Loucy (cell line): ENCODE measurements at regions not wholly inside any gene's neighbourhood (a gene's known extent, or its start where the extent isn't known, plus 50 kb on each side); places are given as distances from the start of the nearest gene placed in this dataset.

Experiments
- H2AFZ ChIP-seq: fragments of 200-600 bp; sonication (generic); 2 replicates; pipeline ENCODE4 v1.6.0; 2016; ENCODE audit warnings: antibody characterized with exemption, mild to moderate bottlenecking, low read length, moderate library complexity
- H3F3A ChIP-seq: fragments of 200-600 bp; 2 replicates; pipeline ENCODE4 v1.6.0; 2016; ENCODE audit warnings: antibody characterized with exemption, low read depth, mild to moderate bottlenecking
- H3K27me3 ChIP-seq: fragments of 200-600 bp; sonication (generic); 2 replicates; pipeline ENCODE4 v1.6.1; 2014; ENCODE audit warnings: low read length, mild to moderate bottlenecking; ENCODE audit not compliant: insufficient read depth, poor library complexity, severe bottlenecking
- H3K36me3 ChIP-seq: fragments of 200-600 bp; sonication (generic); 2 replicates; pipeline ENCODE4 v1.6.1; 2016; ENCODE audit warnings: low read length; ENCODE audit not compliant: insufficient read depth
- H3K4me1 ChIP-seq: fragments of 200-600 bp; sonication (generic); 2 replicates; pipeline ENCODE4 v1.5.1; 2014; ENCODE audit warnings: low read length, mild to moderate bottlenecking; ENCODE audit not compliant: insufficient read depth, poor library complexity, severe bottlenecking
- H3K4me2 ChIP-seq: fragments of 200-600 bp; sonication (generic); 2 replicates; pipeline ENCODE4 v1.6.0; 2014; ENCODE audit warnings: antibody characterized with exemption, low read length, low read depth, mild to moderate bottlenecking; ENCODE audit not compliant: poor library complexity, severe bottlenecking
- H3K4me3 ChIP-seq: fragments of 200-600 bp; sonication (generic); 2 replicates; pipeline ENCODE4 v1.5.1; 2014; ENCODE audit warnings: low read length, mild to moderate bottlenecking, mixed read lengths; ENCODE audit not compliant: poor library complexity, severe bottlenecking
- H3K79me2 ChIP-seq: fragments of 200-600 bp; sonication (generic); 2 replicates; pipeline ENCODE4 v1.6.1; 2014; ENCODE audit warnings: low read length; ENCODE audit not compliant: insufficient read depth
- H3K9ac ChIP-seq: fragments of 200-600 bp; sonication (generic); 2 replicates; pipeline ENCODE4 v1.6.0; 2014; ENCODE audit warnings: mild to moderate bottlenecking, low read depth, low read length, moderate library complexity; ENCODE audit not compliant: poor library complexity, severe bottlenecking
- H3K9me2 ChIP-seq: fragments of 200-600 bp; sonication (generic); replicated peaks from 2 replicates; pipeline ENCODE4 v1.6.1; 2016; ENCODE audit warnings: low read depth, low read length, mixed read lengths
- H3K9me3 ChIP-seq: fragments of 200-600 bp; sonication (generic); 2 replicates; pipeline ENCODE4 v1.6.1; 2014; ENCODE audit warnings: mild to moderate bottlenecking, antibody characterized with exemption, low read length, low read depth; ENCODE audit not compliant: insufficient read depth
- H4K20me1 ChIP-seq: fragments of 200-600 bp; sonication (generic); 2 replicates; pipeline ENCODE4 v1.6.0; 2014; ENCODE audit warnings: antibody characterized with exemption, low read length, mild to moderate bottlenecking; ENCODE audit not compliant: insufficient read depth, poor library complexity, severe bottlenecking
- CTCF ChIP-seq: fragments of 200-600 bp; sonication (generic); conservative IDR thresholded peaks from 2 replicates; pipeline ENCODE4 v1.5.1; 2014; ENCODE audit warnings: mild to moderate bottlenecking, antibody characterized with exemption, low read length
- EZH2phosphoT487 ChIP-seq: fragments of 200-600 bp; IDR thresholded peaks from 2 replicates; pipeline ENCODE4 v1.6.1; 2018; ENCODE audit warnings: antibody characterized with exemption, mild to moderate bottlenecking, moderate library complexity, borderline replicate concordance

GRCh38 chr11:13062115-13062514, 53.0 kb downstream of the RASSF10 start:
- no peaks in the 10 kb centered on the region for H3K79me2 ChIP-seq
- H3K4me1 ChIP-seq: no peaks in the 10 kb centered on the region
- no peak overlapping the region for H3K4me2 ChIP-seq
- no peak overlapping the region for H3K4me3 ChIP-seq
- H3F3A ChIP-seq: no peaks in the 10 kb centered on the region
- H3K9me3 ChIP-seq: no peaks in the 10 kb centered on the region
- H3K36me3 ChIP-seq: no peaks in the 10 kb centered on the region
- H3K9ac ChIP-seq: no peak overlapping the region
- H3K9me2 ChIP-seq: no peaks in the 10 kb centered on the region
- TF ChIP-seq CTCF (no peak), EZH2phosphoT487 (no peak)
- no peaks in the 10 kb centered on the region for H3K27me3 ChIP-seq
- H2AFZ ChIP-seq: no peak overlapping the region
- H4K20me1 ChIP-seq: no peaks in the 10 kb centered on the region

GRCh38 chr11:13064593-13064992, 55.5 kb downstream of the RASSF10 start:
- Histone ChIP-seq H4K20me1 (no peaks in the 10 kb centered on the region), H2AFZ (no peak overlapping the region), H3K4me2 (no peak overlapping the region), H3K27me3 (no peaks in the 10 kb centered on the region), H3K9me3 (no peaks in the 10 kb centered on the region), H3K36me3 (no peaks in the 10 kb centered on the region), H3F3A (no peaks in the 10 kb centered on the region), H3K79me2 (no peaks in the 10 kb centered on the region), H3K9me2 (no peaks in the 10 kb centered on the region), H3K9ac (no peak overlapping the region), H3K4me3 (no peak overlapping the region), H3K4me1 (no peaks in the 10 kb centered on the region)
- TF ChIP-seq CTCF (no peak), EZH2phosphoT487 (no peak)

- no peaks in the 10 kb centered on the region for H3K79me2 ChIP-seq
- no peaks in the 10 kb centered on the region for H3K36me3 ChIP-seq
- H4K20me1 ChIP-seq: no peaks in the 10 kb centered on the region
- TF ChIP-seq CTCF (no peak), EZH2phosphoT487 (no peak)
- H3K4me3 ChIP-seq: no peak overlapping the region
- no peak overlapping the region for H2AFZ ChIP-seq
- no peaks in the 10 kb centered on the region for H3K9me2 ChIP-seq
- H3K9me3 ChIP-seq: no peaks in the 10 kb centered on the region
- no peak overlapping the region for H3K4me2 ChIP-seq
- H3K9ac ChIP-seq: no peak overlapping the region
- H3K4me1 ChIP-seq: no peaks in the 10 kb centered on the region
- no peaks in the 10 kb centered on the region for H3K27me3 ChIP-seq
- no peaks in the 10 kb centered on the region for H3F3A ChIP-seq
These were observed 56.2 kb downstream of the RASSF10 start for GRCh38 chr11:13065200-13065787.
